Keratinocyte (primary cell): ENCODE measurements at regions not wholly inside any gene's neighbourhood (a gene's known extent, or its start where the extent isn't known, plus 50 kb on each side); places are given as distances from the start of the nearest gene placed in this dataset.

Source experiments
- DNase-seq: peaks from one replicate; pipeline ENCODE4 v3.0.0-alpha.2; 2011; ENCODE audit warnings: low read depth, missing footprints, low spot score
- FAIRE-seq: peaks from 2 replicates; lab custom pipeline; 2011; peaks lifted over from hg19 to GRCh38; lab: Jason Lieb, UNC
- H2AFZ ChIP-seq: 2 replicates; pipeline ENCODE4 v1.6.0; 2012; ENCODE audit warnings: low read length, control low read depth, inconsistent platforms; ENCODE audit not compliant: control insufficient read depth
- H3K27ac ChIP-seq: 2 replicates; pipeline ENCODE4 v1.5.1; 2011; ENCODE audit warnings: low read length; ENCODE audit not compliant: control insufficient read depth, insufficient read depth
- H3K27me3 ChIP-seq: 3 replicates; pipeline ENCODE4 v1.6.0; 2011; ENCODE audit warnings: low read length; ENCODE audit not compliant: control insufficient read depth, insufficient read depth; ENCODE audit errors: extremely low read depth
- H3K36me3 ChIP-seq, 2 experiments: 2 replicates in 1 of 2; 3 replicates in 1 of 2; pipeline ENCODE4 v1.5.1; 2011; ENCODE audit warnings: low read length in 2 of 2, mild to moderate bottlenecking in 1 of 2; ENCODE audit not compliant: control insufficient read depth in 2 of 2, insufficient read depth in 2 of 2; ENCODE audit errors: extremely low read depth in 1 of 2
- H3K4me1 ChIP-seq: 3 replicates; pipeline ENCODE4 v1.5.1; 2011; ENCODE audit warnings: low read length; ENCODE audit not compliant: control insufficient read depth, insufficient read depth; ENCODE audit errors: extremely low read depth
- H3K4me2 ChIP-seq: 3 replicates; pipeline ENCODE4 v1.6.0; 2011; ENCODE audit warnings: low read depth, low read length; ENCODE audit not compliant: control insufficient read depth, insufficient read depth; ENCODE audit errors: extremely low read depth
- H3K4me3 ChIP-seq, 3 experiments: fragments of 200-600 bp in 1 of 3; sonication (generic) in 1 of 3; 2 replicates in 2 of 3; 3 replicates in 1 of 3; pipeline ENCODE4 v1.5.1; 2011 to 2016; ENCODE audit warnings: low read length in 3 of 3, mild to moderate bottlenecking in 3 of 3, control low read depth in 2 of 3, inconsistent platforms in 1 of 3, low read depth in 1 of 3, mixed read lengths in 1 of 3, mixed run types in 1 of 3, moderate library complexity in 1 of 3; ENCODE audit not compliant: control insufficient read depth in 2 of 3, insufficient read depth in 2 of 3; ENCODE audit errors: extremely low read depth in 1 of 3
- H3K79me2 ChIP-seq: 2 replicates; pipeline ENCODE4 v1.6.0; 2012; ENCODE audit warnings: low read length; ENCODE audit not compliant: control insufficient read depth, insufficient read depth
- H3K9ac ChIP-seq: 3 replicates; pipeline ENCODE4 v1.6.0; 2011; ENCODE audit warnings: low read length; ENCODE audit not compliant: control insufficient read depth, insufficient read depth; ENCODE audit errors: extremely low read depth
- H3K9me1 ChIP-seq: 3 replicates; pipeline ENCODE4 v1.6.0; 2011; ENCODE audit warnings: low read length; ENCODE audit not compliant: control insufficient read depth, insufficient read depth; ENCODE audit errors: extremely low read depth
- H3K9me3 ChIP-seq: 2 replicates; pipeline ENCODE4 v1.5.1; 2012; ENCODE audit warnings: low read depth, low read length; ENCODE audit not compliant: control insufficient read depth
- H4K20me1 ChIP-seq: 3 replicates; pipeline ENCODE4 v1.6.0; 2011; ENCODE audit warnings: low read length; ENCODE audit not compliant: control insufficient read depth, insufficient read depth; ENCODE audit errors: extremely low read depth
- CTCF ChIP-seq, 3 experiments: IDR thresholded peaks in 1 of 3; conservative IDR thresholded peaks in 1 of 3; optimal IDR thresholded peaks in 1 of 3; 2 replicates in 2 of 3; 3 replicates in 1 of 3; pipeline versions ENCODE3 to v1.5.1; 2011; ENCODE audit warnings: low read length in 3 of 3, mild to moderate bottlenecking in 3 of 3, moderate library complexity in 2 of 3, control low read depth in 1 of 3, inconsistent platforms in 1 of 3; ENCODE audit not compliant: insufficient read depth in 2 of 3; ENCODE audit errors: extremely low read depth in 1 of 3
- EZH2 ChIP-seq: IDR thresholded peaks from one replicate; pipeline ENCODE4 v1.6.1; 2012; ENCODE audit warnings: inconsistent platforms, mild to moderate bottlenecking, low read length, moderate library complexity
- dilution Hi-C: fragments of 300-500 bp; cut with MboI; formaldehyde crosslinking; loops from one replicate; pipeline ENCODE4 v1.7.0; 2020; ENCODE audit warnings: low sequenced_read_pairs; ENCODE audit not compliant: extremely low pct_ligation_motif_present

- Histone ChIP-seq H3K4me2 (no peak overlapping the region), H3K9me3 (no peaks in the 10 kb centered on the region), H3K27me3 (no peaks in the 10 kb centered on the region), H4K20me1 (no peaks in the 10 kb centered on the region), H3K9me1 (no peaks in the 10 kb centered on the region), H2AFZ (no peak overlapping the region), H3K9ac (no peak overlapping the region), H3K79me2 (no peaks in the 10 kb centered on the region), H3K4me1 (no peaks in the 10 kb centered on the region), H3K4me3 (no peak overlapping the region), H3K36me3 (no peaks in the 10 kb centered on the region), H3K27ac (no peak overlapping the region)
- no peak for FAIRE-seq
- TF ChIP-seq EZH2 = no peak
- TF ChIP-seq CTCF (optimal IDR thresholded peaks at IDR 0.05 in 1 of 3, IDR thresholded peaks at IDR 0.05 in 1 of 3, conservative IDR thresholded peaks at IDR 0.05 in 1 of 3; ENCODE audit: extremely low read depth in 1 of 3, insufficient read depth in 2 of 3, low read length in 3 of 3) = no peak
- dilution Hi-C loops = no loop called here
- no peak for DNase-seq
Measured at GRCh38 chr7:115680921-115681320, 349.6 kb downstream of the TFEC start.

GRCh38 chr7:115679976-115680375, 350.6 kb downstream of the TFEC start:
- no peak for TF ChIP-seq EZH2
- peak; percentile 55 to 64 (median 56) for TF ChIP-seq CTCF (optimal IDR thresholded peaks at IDR 0.05 in 1 of 3, IDR thresholded peaks at IDR 0.05 in 1 of 3, conservative IDR thresholded peaks at IDR 0.05 in 1 of 3; ENCODE audit: extremely low read depth in 1 of 3, insufficient read depth in 2 of 3, low read length in 3 of 3)
- Histone ChIP-seq H3K36me3 (no peaks in the 10 kb centered on the region), H3K27ac (no peak overlapping the region), H3K79me2 (no peaks in the 10 kb centered on the region), H3K9me3 (no peaks in the 10 kb centered on the region), H3K9me1 (no peaks in the 10 kb centered on the region), H3K4me2 (no peak overlapping the region), H3K9ac (no peak overlapping the region), H3K4me3 (no peak overlapping the region), H3K4me1 (no peaks in the 10 kb centered on the region), H3K27me3 (no peaks in the 10 kb centered on the region), H2AFZ (no peak overlapping the region), H4K20me1 (no peaks in the 10 kb centered on the region)
- peak; percentile 53 for FAIRE-seq
- DNase-seq = no peak
- dilution Hi-C loops = no loop called here
